OCI-M2 (cell line): ENCODE measurements at regions not wholly inside any gene's neighbourhood (a gene's known extent, or its start where the extent isn't known, plus 50 kb on each side); places are given as distances from the start of the nearest gene placed in this dataset.
"Not testable (repeated sequence)": the region's sequence is repeated elsewhere in the genome, so short reads cannot be mapped to it uniquely, and the experiment has no call there.

Source experiments
- DNase-seq: peaks from one replicate; lab custom pipeline; 2025; ENCODE audit not compliant: unreplicated experiment; lab: John Stamatoyannopoulos, UW

- DNase-seq, result no peak
These were observed 162.6 kb upstream of the USP25 start for GRCh38 chr21:15567191-15567590.

DNA sequence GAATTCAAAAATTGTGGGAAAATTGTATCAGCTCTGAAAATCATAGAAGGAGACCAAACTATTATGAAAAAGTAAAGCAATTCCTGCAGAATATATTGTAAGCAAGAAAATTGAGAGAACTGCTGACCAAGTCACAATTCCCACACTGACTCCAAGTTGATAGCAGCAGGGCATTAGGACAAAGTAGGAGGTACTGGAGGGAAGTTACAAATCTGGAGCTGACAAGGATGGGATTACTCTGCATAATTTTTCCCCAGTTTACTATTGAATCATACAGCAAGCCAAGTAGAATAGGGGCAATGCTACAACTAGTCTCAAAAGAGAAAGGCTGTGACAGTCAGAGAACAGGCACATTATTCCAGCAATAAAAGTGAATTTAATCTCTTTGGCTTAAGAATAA lies 161.3 kb upstream of the USP25 start:
- no peak for DNase-seq

- no peak for DNase-seq
These were observed 142.9 kb upstream of the USP25 start for GRCh38 chr21:15586752-15587427.

- no peak for DNase-seq
These were observed 137.4 kb upstream of the USP25 start for GRCh38 chr21:15592271-15592860.

- no peak for DNase-seq
These were observed 136.8 kb upstream of the USP25 start for GRCh38 chr21:15592957-15593356.

- no peak for DNase-seq
These were observed 128.4 kb upstream of the USP25 start for GRCh38 chr21:15601390-15601789.

DNA sequence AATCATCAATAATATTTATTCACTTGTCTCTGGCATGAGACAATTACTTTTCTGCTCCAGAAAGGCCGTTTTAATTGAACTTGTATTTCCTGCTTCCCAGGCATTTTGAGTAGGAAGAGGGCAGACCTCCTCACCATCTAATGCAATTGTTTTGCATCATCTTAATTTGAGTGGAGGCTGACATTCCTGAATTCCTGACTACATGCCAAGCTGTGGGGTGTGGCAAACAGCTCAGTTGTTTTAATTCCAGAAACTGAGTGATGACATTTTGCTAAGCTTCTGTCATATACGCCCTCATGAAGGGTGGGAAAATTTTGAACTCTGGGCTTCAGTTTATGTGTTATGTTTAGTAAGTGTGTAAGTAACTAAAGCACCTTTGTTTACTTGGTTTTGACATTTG lies 125.4 kb upstream of the USP25 start:
- DNase-seq, result no peak

DNA sequence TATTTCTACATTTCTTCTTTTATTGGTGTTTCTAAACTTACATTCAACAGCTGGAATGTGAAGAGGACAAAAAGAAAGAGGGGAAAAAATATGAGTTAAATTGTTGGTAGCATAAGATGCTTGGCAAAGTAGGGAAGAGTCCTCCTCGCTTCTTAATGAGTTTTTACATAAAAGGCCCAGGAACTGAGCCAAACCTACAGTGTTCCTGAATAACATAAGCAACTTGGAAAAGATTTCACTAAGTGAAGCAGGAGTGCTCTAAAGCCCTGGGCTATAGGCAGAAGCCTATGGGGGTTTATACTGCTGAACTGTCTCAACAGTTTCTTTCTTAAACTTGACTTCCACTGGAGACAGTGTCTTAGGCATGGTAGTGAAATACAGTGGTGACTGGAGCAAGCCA lies 115.0 kb upstream of the USP25 start:
- no peak for DNase-seq

DNA sequence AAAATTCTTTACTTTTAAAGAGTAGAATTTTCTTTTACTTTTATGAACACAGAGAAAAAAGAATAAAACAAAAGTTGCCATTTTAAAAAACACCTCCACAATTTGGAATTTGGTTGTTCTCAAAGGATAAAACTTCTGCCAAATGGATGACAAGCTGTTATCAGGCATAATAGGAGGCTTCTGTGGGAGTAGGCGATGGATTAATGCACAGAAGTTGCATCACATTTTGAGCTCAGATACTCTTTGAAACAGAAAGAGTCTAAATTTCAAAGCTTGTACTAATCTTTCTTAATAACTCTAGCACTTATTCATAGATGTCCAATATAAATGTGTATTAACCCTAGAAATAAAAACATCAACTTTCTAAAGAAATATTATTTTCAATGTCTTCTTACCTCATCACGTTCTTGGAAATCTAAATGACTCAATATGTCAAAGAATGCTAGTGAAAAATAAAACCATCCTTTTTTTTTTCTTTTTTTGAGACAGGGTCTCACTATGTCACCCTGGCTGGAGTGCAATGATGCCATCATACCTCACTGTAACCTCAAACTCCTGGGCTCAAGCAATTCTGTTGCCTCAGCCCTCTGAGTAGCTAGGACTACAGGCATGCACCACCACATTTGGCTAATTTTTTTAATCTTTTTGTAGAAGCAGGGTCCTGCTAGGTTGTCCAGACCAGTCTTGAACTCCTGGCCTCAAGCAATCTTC lies 112.8 kb upstream of the USP25 start:
- no peak for DNase-seq

DNA sequence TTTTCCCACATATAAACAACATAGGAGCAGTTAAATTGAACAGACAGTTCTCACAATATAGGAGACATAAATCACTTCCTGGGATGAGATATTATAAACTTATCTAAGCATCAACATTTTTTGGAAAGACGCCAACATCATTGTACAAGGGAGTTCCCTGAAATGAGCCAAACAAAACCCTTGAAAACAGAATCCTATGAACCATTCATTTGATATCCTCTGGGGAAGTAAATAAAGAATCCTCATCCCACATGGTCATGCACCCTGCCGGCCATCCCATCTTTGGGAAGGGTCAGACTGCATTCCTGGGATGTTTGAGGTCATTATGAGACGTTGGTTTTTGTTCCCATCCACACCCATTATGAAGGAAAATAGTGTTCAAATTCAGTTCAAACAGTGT lies 111.8 kb upstream of the USP25 start:
- DNase-seq, result no peak

DNA sequence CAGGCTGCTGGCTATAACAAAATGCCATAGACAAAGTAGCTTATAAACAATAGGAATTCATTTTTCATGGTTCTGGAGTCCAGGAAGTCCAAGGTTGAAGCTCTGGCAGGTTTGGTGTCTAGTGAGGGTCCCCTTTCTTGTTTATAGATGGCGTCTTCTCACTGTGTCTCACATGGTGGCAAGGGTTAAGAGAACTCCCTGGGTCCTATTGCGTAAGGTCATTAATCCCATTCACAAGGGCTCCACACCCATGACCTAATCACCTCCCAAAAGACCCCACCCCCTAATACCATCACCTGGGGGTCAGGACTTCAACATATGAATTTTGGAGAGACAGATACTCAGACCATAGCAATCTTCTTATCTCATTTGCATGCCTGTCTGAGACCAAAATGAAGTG lies 108.9 kb upstream of the USP25 start:
- DNase-seq, result no peak

GRCh38 chr21:15624646-15625045 lies 105.1 kb upstream of the USP25 start:
- DNase-seq, result no peak

DNA sequence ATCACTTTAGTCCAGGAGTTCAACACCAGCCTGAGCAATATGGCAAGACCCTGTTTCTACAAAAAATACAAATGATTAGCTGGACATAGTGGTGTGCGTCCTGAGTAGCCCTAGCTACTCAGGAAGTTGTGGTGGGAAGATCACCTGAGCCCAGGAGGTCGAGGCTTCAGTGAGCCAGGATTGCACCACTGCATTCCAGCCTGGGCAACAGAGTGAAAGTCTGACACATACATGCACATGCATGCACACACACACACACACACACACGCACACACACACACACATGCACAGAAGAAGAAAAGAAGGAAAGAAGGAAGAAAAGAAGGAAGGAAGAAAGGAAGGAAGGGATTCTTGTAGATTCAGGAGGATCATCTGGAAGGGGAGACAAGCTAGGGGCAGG lies 104.4 kb upstream of the USP25 start:
- no peak for DNase-seq

DNA sequence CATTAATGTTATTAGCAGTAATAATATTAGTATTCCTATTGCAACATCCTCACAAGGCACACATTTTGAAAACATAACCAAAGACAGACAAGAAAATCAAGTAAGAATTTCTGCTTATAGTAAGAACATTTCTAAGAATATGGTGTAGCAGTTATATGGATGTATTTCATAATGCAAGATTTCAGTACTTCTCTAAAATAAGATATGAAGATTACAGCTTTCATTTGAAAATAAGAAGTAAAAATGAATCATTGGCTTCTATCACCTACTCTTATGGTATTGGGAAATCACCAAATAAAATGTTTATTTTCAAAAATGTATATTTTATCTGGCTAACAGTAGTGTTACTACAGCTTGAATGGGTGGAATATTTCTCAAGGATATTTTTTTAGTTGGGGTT lies 103.8 kb upstream of the USP25 start:
- DNase-seq, result no peak

GRCh38 chr21:15627011-15627410 lies 102.8 kb upstream of the USP25 start:
- no peak for DNase-seq

- no peak for DNase-seq
These were observed 102.0 kb upstream of the USP25 start for GRCh38 chr21:15627823-15628222.

GRCh38 chr21:15631342-15631741 lies 98.4 kb upstream of the USP25 start:
- DNase-seq, result no peak

DNA sequence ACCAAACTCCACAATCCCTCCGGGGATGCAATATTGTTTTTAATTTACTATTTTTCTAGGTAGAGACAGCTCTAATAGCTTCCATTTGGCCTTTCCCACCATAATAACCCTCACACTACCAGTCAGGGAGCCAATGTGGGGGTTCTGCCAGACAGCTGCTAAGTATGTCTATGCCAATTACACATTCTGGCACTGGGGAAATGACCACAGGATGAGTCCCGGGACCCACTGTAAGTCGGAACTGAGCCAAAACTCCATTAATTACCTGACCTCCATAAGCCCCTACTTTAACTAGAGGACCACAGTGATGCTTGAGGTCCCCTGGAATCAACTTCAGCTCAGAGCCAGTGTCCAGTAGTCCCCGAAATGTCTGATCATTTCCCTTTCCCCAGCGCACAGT lies 95.2 kb upstream of the USP25 start:
- not testable (repeated sequence) for DNase-seq

DNA sequence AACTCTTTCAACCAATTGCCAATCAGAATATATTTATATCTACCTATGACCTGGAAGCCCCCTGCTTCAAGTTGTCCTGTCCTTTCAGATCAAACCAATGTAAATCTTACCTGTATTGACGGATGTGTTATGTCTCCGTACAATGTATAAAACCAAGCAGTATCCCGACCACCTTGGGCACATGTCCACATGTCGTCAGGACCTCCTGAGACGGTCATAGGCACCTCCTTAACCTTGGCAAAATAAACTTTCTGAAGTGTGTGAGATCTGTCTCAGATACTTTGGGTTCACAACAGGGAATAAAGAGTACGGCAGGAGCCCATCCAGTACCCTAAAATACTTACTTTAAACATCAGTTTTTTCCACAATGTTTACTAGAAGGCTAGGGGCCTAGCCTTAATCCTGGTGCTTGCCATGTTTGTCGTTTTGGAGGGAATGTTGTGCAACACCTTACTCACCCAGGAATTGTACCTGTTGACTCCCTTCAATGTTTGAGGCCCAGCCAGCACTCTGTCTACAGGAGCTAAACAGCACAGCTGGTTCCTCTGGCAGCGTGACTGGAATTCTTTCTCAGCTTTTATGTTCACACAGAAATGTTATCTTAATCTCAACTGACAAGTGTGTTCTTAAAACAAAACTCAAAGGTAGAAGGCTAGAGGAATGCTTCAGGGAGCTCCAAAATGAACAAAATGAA lies 90.8 kb upstream of the USP25 start:
- no peak for DNase-seq

DNA sequence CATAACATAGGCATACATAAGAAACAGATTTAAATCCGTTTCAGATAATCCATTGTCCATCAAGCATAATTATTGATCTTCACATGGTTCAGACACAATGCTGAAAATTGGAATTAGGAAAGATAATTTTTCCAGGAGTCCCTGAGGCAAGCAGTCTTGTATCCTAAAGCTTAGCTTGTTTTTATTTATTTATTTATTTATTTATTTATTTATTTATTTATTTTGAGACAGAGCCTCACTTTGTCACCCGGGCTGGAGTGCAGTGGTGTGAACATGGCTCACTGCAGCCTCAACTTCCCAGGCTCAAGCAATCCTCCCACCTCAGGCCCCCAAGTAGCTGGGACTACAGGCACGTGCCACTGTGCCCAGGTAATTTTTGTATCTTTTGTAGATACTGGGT lies 89.7 kb upstream of the USP25 start:
- DNase-seq, result not testable (repeated sequence)

DNA sequence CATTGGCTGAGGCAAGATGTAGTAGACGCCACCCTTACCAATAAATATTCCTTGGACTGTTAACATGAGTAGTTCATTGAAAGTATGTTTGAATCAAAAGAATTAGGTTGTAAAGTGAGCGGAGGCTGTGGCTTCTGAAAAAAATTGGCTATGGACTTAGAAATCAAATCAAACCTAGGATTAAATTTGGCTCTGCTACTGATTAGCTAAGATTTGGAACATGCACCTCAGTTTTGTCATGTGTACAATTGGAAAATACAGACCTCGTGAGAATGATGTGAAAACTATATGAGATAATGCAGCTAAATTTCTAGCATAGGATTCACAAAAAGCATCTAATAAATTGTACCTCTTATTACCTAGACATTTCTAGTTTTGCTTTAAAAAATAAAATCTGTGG lies 85.3 kb upstream of the USP25 start:
- DNase-seq, result no peak

GRCh38 chr21:15645830-15646229 lies 84.0 kb upstream of the USP25 start:
- no peak for DNase-seq
